ENCODE measurements at regions not wholly inside any gene's neighbourhood (a gene's known extent, or its start where the extent isn't known, plus 50 kb on each side); places are given as distances from the start of the nearest gene placed in this dataset.

GRCh38 chr18:41829647-41830516, 125.2 kb upstream of the PIK3C3 start:
- no peak for DNase-seq

GRCh38 chr18:41828137-41828536, 126.9 kb upstream of the PIK3C3 start:
- no peak for DNase-seq

GRCh38 chr18:41820784-41821183, 134.2 kb upstream of the PIK3C3 start:
- no peak for DNase-seq

GRCh38 chr18:41818381-41819355, 136.4 kb upstream of the PIK3C3 start:
- DNase-seq: no peak

- DNase-seq: no peak
Measured at GRCh38 chr18:41814651-41815050, 140.4 kb upstream of the PIK3C3 start.

GRCh38 chr18:41809652-41810051, 145.4 kb upstream of the PIK3C3 start:
- DNase-seq: no peak

GRCh38 chr18:41805341-41805740, 149.7 kb upstream of the PIK3C3 start:
- DNase-seq: no peak

- no peak for DNase-seq
Measured at GRCh38 chr18:41798879-41799278, 156.2 kb upstream of the PIK3C3 start.

- no peak for DNase-seq
Measured at GRCh38 chr18:41790687-41791086, 164.3 kb upstream of the PIK3C3 start.

- no peak for DNase-seq
Measured at GRCh38 chr18:41789001-41789400, 166.0 kb upstream of the PIK3C3 start.

- DNase-seq: no peak
Measured at GRCh38 chr18:41783879-41784278, 171.2 kb upstream of the PIK3C3 start.

GRCh38 chr18:41783065-41783818, 171.8 kb upstream of the PIK3C3 start:
- DNase-seq: no peak

GRCh38 chr18:41771973-41772372, 183.1 kb upstream of the PIK3C3 start:
- DNase-seq: no peak

- DNase-seq: no peak
Measured at GRCh38 chr18:41769265-41769664, 185.8 kb upstream of the PIK3C3 start.

GRCh38 chr18:41768467-41768866, 186.6 kb upstream of the PIK3C3 start:
- DNase-seq: no peak

GRCh38 chr18:41767960-41768359, 187.1 kb upstream of the PIK3C3 start:
- no peak for DNase-seq

- no peak for DNase-seq
Measured at GRCh38 chr18:41765460-41765859, 189.6 kb upstream of the PIK3C3 start.

GRCh38 chr18:41763361-41763760, 191.7 kb upstream of the PIK3C3 start:
- no peak for DNase-seq

- DNase-seq: no peak
Measured at GRCh38 chr18:41761333-41762018, 193.6 kb upstream of the PIK3C3 start.

GRCh38 chr18:41758534-41758933, 196.5 kb upstream of the PIK3C3 start:
- no peak for DNase-seq

- DNase-seq: no peak
Measured at GRCh38 chr18:41756141-41756540, 198.9 kb upstream of the PIK3C3 start.

GRCh38 chr18:41754332-41754731, 200.7 kb upstream of the PIK3C3 start:
- no peak for DNase-seq
